ENCODE measurements at regions not wholly inside any gene's neighbourhood (a gene's known extent, or its start where the extent isn't known, plus 50 kb on each side); places are given as distances from the start of the nearest gene placed in this dataset.
A peak's percentile ranks its signal among the peaks of the same experiment; 100 is the strongest.

GRCh38 chr2:128622371-128622770 lies 303.7 kb upstream of the HS6ST1 start:
- no peak for DNase-seq

- DNase-seq = no peak
Measured at GRCh38 chr2:128622955-128623620, 304.4 kb upstream of the HS6ST1 start.

DNA sequence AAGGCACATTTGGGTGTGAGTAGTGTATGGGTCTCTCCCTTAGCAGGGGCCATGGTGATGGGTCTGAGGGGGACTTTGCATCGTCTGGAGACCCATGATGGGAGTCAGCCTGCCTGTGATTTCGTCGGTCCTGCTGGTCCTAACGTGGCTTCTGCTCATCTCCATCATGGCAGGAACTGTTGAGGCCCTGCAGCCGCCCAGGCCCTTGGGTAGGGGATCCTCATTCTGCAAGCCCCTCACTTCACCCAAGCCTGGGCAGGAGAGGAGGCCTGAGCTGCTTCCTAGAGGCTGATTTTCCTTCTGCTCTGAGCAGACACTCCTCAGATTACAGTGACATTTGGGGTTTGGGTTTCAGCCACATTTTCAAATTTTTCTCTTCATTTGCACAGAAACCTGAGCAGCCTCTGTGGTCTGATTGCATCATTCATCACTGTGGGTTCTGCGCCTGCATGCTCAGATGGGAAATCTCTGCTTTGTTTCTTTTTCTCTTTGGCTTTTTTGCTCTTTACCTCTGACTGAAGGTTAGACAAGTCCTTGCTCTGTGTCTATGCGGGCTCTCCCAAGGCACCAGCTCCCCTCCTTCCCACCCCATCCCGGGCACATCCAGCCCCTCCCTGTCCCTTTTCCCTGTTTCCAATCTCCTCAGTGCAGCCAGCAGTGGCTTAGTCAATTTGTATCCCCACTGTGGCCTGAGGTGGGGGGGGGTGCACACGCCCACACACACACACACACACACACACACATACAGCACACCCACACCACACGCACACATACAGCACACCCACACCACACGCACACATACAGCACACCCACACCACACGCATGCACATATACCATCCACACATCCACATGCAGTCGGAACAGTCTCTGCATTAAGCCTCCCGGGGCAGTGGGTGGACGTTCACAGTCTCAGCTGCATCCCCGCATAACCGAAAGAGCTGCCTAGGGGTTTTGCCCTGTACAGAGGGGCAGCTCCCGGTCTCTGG lies 305.4 kb upstream of the HS6ST1 start:
- peak; percentile 16 for DNase-seq

- no peak for DNase-seq
Measured at GRCh38 chr2:128624956-128625355, 306.3 kb upstream of the HS6ST1 start.

DNA sequence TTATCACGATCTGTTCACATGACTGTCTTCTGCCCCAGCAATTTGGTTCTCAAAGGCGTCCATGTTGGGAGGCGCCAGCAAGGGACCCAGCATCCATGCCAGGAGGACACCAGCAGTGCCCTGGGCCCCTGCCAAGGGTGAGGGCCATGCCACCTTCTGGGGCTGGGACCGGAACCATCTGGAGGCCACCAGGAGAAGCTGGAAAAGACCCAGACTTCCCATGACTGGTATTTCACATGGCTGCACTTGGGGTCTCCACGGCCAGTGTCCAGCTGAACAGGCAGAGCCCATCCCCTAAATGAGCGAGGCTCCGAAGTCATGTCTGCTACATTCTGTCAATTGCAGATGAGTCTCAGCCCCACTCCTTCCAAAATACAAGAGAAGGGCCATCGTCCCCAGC lies 306.8 kb upstream of the HS6ST1 start:
- DNase-seq = no peak

GRCh38 chr2:128625963-128626759 lies 307.5 kb upstream of the HS6ST1 start:
- DNase-seq = no peak

DNA sequence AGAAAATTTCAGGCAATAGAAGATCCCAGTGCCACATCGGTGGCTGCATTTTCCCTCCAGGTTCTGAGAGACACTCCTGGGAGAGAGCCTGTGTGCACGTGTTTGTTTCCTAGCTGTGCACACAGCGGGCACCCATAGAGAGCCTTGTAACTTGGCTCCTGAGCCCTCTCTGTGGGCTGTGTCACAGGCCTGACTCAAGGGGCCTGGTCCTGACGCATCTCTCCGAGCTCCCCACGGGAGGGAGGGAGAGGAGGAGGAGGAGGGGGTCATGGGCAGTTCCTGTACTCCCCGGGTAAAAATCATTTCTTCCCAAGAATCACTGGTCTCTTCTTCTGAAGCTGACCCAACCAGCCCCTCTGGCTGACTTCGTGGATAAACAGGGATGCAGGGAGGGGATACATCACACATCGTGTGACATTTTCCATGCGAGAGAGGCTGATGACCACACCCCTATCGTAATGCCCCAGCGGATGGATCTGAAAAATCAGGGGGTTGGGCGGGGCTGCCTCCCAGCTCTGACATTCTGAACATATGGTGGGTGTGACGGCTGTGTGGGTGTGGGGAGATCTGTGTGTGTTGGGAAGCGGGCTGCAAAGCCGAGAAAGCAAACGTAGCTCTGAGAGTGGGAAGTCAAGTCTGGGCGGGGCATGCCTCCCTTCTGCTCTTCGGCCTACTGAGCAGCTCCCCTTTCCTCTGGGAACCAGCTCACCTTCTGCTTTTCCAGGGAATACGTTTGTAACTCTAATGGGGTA lies 308.3 kb upstream of the HS6ST1 start:
- no peak for DNase-seq

DNA sequence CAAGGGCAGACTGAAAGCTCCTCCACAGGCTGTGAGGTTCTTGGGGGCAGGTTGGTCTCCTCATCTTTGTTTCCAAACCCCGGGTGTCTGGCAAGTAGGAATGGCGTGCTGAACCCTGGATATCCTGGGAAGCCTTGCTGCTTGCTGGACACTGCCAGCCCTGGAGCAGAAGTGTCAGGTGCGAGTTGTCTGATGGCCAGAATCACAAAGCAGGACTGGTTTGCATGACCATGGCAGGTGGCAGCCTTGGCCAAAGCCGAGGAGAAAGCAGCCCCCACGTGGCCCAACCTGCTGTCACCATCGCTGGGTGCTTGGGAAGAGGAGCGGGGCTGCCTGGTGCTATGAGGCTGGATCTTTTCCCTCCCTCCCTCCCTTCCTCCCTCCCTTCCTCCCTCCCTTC lies 309.5 kb upstream of the HS6ST1 start:
- DNase-seq = no peak

GRCh38 chr2:128628996-128629395 lies 310.3 kb upstream of the HS6ST1 start:
- DNase-seq = no peak

- no peak for DNase-seq
Measured at GRCh38 chr2:128630974-128631697, 312.5 kb upstream of the HS6ST1 start.

DNA sequence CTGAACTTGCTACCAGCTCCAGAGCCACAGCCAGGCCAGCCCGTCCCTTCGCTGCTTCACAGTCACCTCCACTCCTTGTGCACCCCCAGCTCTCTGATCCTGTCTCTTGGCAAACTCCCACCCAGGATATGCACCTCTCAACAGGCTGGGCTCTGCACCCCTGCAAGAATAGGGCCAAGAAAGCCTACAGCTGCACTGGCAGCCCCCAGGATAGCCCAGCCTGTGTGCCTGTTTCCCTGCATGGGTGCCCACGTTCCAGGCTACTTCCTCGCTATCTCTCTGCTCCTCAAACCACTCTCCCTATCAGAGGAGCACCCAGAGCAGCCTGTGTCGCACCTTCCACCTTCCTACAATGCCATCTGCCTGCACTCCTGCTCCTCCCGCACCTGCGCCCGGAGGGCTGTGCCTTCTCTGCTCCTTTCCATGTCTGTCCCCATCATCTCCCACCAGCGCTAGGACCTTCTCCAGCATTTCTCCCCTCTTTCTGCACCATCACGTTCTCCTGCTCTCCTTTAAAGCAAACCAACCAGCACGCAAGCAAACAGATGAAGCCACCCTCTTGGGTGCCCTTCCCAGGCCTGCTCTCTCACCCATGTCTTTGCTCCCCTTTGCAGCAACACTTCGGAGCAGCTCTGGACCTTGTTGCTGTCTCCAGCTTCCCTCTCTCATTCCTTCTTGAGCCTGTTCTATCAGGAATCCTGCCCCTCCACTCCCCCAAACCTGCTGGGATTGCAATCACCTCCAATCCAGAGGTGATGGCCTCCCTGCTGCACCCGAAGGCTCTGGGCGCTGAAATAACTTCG lies 313.2 kb upstream of the HS6ST1 start:
- no peak for DNase-seq

GRCh38 chr2:128632501-128632800 lies 313.8 kb upstream of the HS6ST1 start:
- DNase-seq = no peak

GRCh38 chr2:128633501-128633900 lies 314.8 kb upstream of the HS6ST1 start:
- DNase-seq = no peak

DNA sequence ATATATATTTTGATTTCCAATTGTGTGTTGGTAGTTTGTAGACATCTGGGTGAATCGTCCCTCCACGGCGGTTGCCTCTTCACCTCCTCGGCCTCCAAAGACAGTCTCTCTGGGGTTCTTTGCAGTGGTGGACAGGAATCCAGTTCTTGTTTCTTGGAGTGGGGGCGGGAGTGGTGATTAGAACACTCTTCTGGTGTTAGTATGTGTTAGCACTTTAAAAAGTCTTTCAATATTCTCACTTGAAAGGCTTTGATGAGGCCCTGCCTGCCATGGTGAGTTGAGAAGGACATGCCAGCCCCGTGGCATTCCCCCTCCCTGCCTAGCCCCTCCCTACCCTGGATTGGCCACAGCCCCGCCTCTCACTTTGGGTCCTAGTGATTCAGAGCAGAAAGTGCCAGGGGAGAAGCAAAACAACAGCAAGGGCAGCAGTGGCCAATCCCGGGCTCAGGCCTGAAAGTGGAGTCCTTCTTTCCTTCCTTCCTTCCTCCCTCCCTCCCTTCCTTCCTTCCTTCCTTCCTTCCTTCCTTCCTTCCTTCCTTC lies 316.8 kb upstream of the HS6ST1 start:
- DNase-seq = no peak

DNA sequence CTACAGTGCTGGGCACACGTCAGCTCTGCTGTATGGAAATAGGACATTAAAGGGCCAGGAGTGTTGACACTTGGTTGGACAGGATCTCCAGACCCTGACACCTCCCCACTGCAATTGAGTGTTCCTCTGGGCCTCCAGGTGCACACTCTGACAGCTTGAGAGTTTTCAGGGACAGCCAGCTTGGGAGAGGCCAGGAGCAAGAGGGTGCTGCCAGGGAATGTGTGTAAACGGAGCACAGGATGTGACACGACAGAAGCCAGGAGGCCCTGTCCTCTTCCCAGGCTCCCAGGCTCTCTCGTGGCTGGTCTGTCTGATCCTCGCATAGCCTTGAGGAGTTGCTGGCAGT lies 318.1 kb upstream of the HS6ST1 start:
- no peak for DNase-seq

DNA sequence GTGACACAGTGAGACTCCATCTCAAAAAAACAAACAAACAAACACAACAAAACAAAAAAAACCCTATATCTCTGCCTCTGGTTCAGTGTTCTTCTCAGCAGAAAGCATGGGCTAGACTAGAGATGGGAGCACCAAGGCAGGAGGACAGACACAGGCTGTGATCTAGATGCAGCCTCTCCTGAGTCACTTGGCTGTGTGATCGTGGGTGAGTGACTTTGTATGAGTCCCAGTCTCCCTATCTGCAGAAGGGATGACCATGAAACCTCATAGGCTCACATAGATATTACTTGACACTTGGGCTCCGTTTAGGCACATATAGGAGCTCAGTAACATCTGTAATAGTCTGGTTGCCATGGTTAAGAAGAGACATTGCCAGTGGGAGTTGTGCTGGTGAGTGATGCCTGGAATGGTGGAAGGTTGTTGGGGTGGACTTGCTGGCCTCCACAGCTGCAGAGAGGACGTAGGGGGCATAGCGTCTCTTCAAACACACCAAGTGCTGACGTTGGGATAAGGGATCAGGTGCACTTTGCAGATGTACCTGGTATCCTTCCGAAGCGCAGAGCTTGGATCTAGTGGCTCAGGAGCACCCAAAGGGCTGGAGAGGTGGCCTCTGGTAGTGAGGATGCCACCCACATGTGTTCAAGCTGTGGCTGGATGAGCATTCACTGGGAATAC lies 318.9 kb upstream of the HS6ST1 start:
- DNase-seq = no peak

GRCh38 chr2:128638341-128639119 lies 319.9 kb upstream of the HS6ST1 start:
- DNase-seq = peak; percentile 57

GRCh38 chr2:128639120-128639477 lies 320.4 kb upstream of the HS6ST1 start:
- DNase-seq = no peak

DNA sequence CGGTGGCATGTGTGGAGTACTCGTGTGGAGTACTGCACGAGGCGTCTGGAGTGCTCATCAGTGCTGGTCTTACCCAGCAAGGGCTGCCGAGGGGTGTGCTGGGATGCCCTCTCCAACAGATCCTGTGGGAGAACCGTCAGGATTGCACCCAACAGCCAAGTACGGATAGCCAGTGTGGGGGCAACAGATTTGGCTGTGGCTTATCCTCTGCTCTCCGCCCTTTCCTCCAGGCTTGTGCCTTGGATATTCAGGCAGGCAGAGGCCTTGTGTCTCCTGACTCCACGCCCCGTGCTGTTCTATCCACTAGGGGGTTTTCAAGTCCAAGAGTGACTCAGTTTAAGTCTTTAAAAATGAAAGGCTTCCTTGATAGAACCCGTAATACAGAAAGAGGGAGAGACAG lies 321.0 kb upstream of the HS6ST1 start:
- DNase-seq = no peak
